ENCODE measurements at regions not wholly inside any gene's neighbourhood (a gene's known extent, or its start where the extent isn't known, plus 50 kb on each side); places are given as distances from the start of the nearest gene placed in this dataset.
"Not testable (repeated sequence)": the region's sequence is repeated elsewhere in the genome, so short reads cannot be mapped to it uniquely, and the experiment has no call there.

GRCh38 chr16:87196661-87197060, 120.5 kb downstream of the C16orf95 start:
- no peak for DNase-seq

GRCh38 chr16:87198328-87198832, 118.8 kb downstream of the C16orf95 start:
- DNase-seq = no peak

GRCh38 chr16:87198881-87199280, 118.3 kb downstream of the C16orf95 start:
- DNase-seq = no peak

- no peak for DNase-seq
Observed at GRCh38 chr16:87199379-87199778, 117.8 kb downstream of the C16orf95 start.

GRCh38 chr16:87199901-87200300, 117.3 kb downstream of the C16orf95 start:
- DNase-seq = no peak

GRCh38 chr16:87200637-87201036, 116.6 kb downstream of the C16orf95 start:
- DNase-seq = no peak

GRCh38 chr16:87201052-87201451, 116.1 kb downstream of the C16orf95 start:
- DNase-seq = peak; percentile 98

- DNase-seq = peak; percentile 27
Observed at GRCh38 chr16:87201790-87202189, 115.4 kb downstream of the C16orf95 start.

GRCh38 chr16:87202346-87202745, 114.8 kb downstream of the C16orf95 start:
- peak; percentile 79 for DNase-seq

- peak; percentile 86 for DNase-seq
Observed at GRCh38 chr16:87203060-87203656, 114.0 kb downstream of the C16orf95 start.

GRCh38 chr16:87206646-87207451, 110.3 kb downstream of the C16orf95 start:
- peak; percentile 89 for DNase-seq

- DNase-seq = peak; percentile 83
Observed at GRCh38 chr16:87207509-87207908, 109.7 kb downstream of the C16orf95 start.

GRCh38 chr16:87207965-87208364, 109.2 kb downstream of the C16orf95 start:
- DNase-seq = no peak

- DNase-seq = not testable (repeated sequence)
Observed at GRCh38 chr16:87208968-87209367, 108.2 kb downstream of the C16orf95 start.

- no peak for DNase-seq
Observed at GRCh38 chr16:87209808-87210512, 107.2 kb downstream of the C16orf95 start.

- DNase-seq = peak; percentile 56
Observed at GRCh38 chr16:87210894-87211293, 106.3 kb downstream of the C16orf95 start.

- peak; percentile 85 for DNase-seq
Observed at GRCh38 chr16:87212026-87212425, 105.2 kb downstream of the C16orf95 start.

- no peak for DNase-seq
Observed at GRCh38 chr16:87213536-87213935, 103.7 kb downstream of the C16orf95 start.

- peak; percentile 20 for DNase-seq
Observed at GRCh38 chr16:87216148-87216840, 100.9 kb downstream of the C16orf95 start.

- DNase-seq = peak; percentile 60
Observed at GRCh38 chr16:87216841-87217275, 100.3 kb downstream of the C16orf95 start.

GRCh38 chr16:87217802-87218201, 99.4 kb downstream of the C16orf95 start:
- not testable (repeated sequence) for DNase-seq

- no peak for DNase-seq
Observed at GRCh38 chr16:87218281-87219055, 98.7 kb downstream of the C16orf95 start.

Measured in EL (cell line).